Smooth muscle cell (in vitro differentiated cells): ENCODE measurements at regions not wholly inside any gene's neighbourhood (a gene's known extent, or its start where the extent isn't known, plus 50 kb on each side); places are given as distances from the start of the nearest gene placed in this dataset.

Source experiments
- DNase-seq: peaks from one replicate; lab custom pipeline; 2025; ENCODE audit not compliant: unreplicated experiment; lab: John Stamatoyannopoulos, UW
- H2AFZ ChIP-seq: fragments of 200-600 bp; sonication (generic); 2 replicates; pipeline ENCODE4 v1.6.0; 2016; ENCODE audit warnings: antibody characterized with exemption, low read depth, mild to moderate bottlenecking
- H3F3A ChIP-seq: fragments of 200-600 bp; sonication (generic); 2 replicates; pipeline ENCODE4 v1.6.0; 2017; ENCODE audit warnings: antibody characterized with exemption, low read depth
- H3K27ac ChIP-seq: fragments of 200-600 bp; sonication (generic); 2 replicates; pipeline ENCODE4 v1.5.1; 2016; ENCODE audit warnings: low read depth, mild to moderate bottlenecking
- H3K27me3 ChIP-seq: fragments of 200-600 bp; sonication (generic); 2 replicates; pipeline ENCODE4 v1.6.1; 2016; ENCODE audit warnings: low read depth, mild to moderate bottlenecking
- H3K36me3 ChIP-seq: fragments of 200-600 bp; sonication (generic); 2 replicates; pipeline ENCODE4 v1.5.1; 2016; ENCODE audit warnings: low read depth
- H3K4me1 ChIP-seq: fragments of 200-600 bp; sonication (generic); 2 replicates; pipeline ENCODE4 v1.5.1; 2016; ENCODE audit warnings: low read depth
- H3K4me2 ChIP-seq: fragments of 200-600 bp; sonication (generic); 2 replicates; pipeline ENCODE4 v1.6.0; 2016; ENCODE audit warnings: mild to moderate bottlenecking
- H3K4me3 ChIP-seq: fragments of 200-600 bp; sonication (generic); 2 replicates; pipeline ENCODE4 v1.5.1; 2016; ENCODE audit warnings: mild to moderate bottlenecking
- H3K79me2 ChIP-seq: fragments of 200-600 bp; sonication (generic); 2 replicates; pipeline ENCODE4 v1.6.0; 2016; ENCODE audit warnings: low read depth, mild to moderate bottlenecking
- H3K9ac ChIP-seq: fragments of 200-600 bp; sonication (generic); 2 replicates; pipeline ENCODE4 v1.6.0; 2016; ENCODE audit warnings: low read depth
- H3K9me3 ChIP-seq: fragments of 200-600 bp; sonication (generic); replicated peaks from 2 replicates; pipeline ENCODE4 v1.5.1; 2016; ENCODE audit warnings: low read depth
- H4K20me1 ChIP-seq: fragments of 200-600 bp; sonication (generic); 2 replicates; pipeline ENCODE4 v1.6.0; 2016; ENCODE audit warnings: low read depth
- CTCF ChIP-seq: fragments of 200-600 bp; sonication (generic); IDR thresholded peaks from 2 replicates; pipeline ENCODE4 v1.5.1; 2017; ENCODE audit warnings: borderline replicate concordance, mild to moderate bottlenecking, antibody characterized with exemption; ENCODE audit not compliant: insufficient read depth, poor library complexity, severe bottlenecking
- WGBS: methylation state at CpG from one replicate; pipeline ENCODE4 v1.1.7; 2016; ENCODE audit warnings: low lambda C conversion rate; 5-methylcytosine and 5-hydroxymethylcytosine counted together

GRCh38 chr2:215697003-215697402 is 261.1 kb upstream of the FN1 start:
- 94% methylated on average over 2 of the region's 2 CpGs for WGBS
- Histone ChIP-seq H3K4me2 (no peak overlapping the region), H2AFZ (no peak overlapping the region), H4K20me1 (no peaks in the 10 kb centered on the region), H3K79me2 (no peaks in the 10 kb centered on the region), H3K9me3 (peaks cover 4% of the 10 kb centered on the region), H3K9ac (no peak overlapping the region), H3F3A (peaks cover 41% of the 10 kb centered on the region), H3K27me3 (no peaks in the 10 kb centered on the region), H3K4me1 (peaks cover 25% of the 10 kb centered on the region), H3K27ac (peak overlapping the region; percentile 82), H3K36me3 (no peaks in the 10 kb centered on the region), H3K4me3 (no peak overlapping the region)
- DNase-seq = no peak
- TF ChIP-seq CTCF = no peak

- Histone ChIP-seq H3K9ac (peak overlapping the region; percentile 49), H4K20me1 (no peaks in the 10 kb centered on the region), H3K79me2 (no peaks in the 10 kb centered on the region), H3K27me3 (no peaks in the 10 kb centered on the region), H2AFZ (peak overlapping the region; percentile 61), H3K4me1 (peaks cover 25% of the 10 kb centered on the region), H3K9me3 (peaks cover 4% of the 10 kb centered on the region), H3K4me2 (peak overlapping the region; percentile 34), H3K4me3 (no peak overlapping the region), H3K27ac (peak overlapping the region; percentile 82), H3K36me3 (no peaks in the 10 kb centered on the region), H3F3A (peaks cover 46% of the 10 kb centered on the region)
- WGBS = 37% methylated on average over 4 of the region's 4 CpGs
- no peak for TF ChIP-seq CTCF
- DNase-seq = no peak
Observed at GRCh38 chr2:215695861-215696260, 260.0 kb upstream of the FN1 start.

- no peak for TF ChIP-seq CTCF
- Histone ChIP-seq H3K4me2 (peak overlapping the region; percentile 64), H3K27me3 (no peaks in the 10 kb centered on the region), H3K9ac (peak overlapping the region; percentile 10), H3K79me2 (no peaks in the 10 kb centered on the region), H4K20me1 (no peaks in the 10 kb centered on the region), H3K4me3 (no peak overlapping the region), H3K9me3 (peaks cover 4% of the 10 kb centered on the region), H3F3A (peaks cover 38% of the 10 kb centered on the region), H3K4me1 (peaks cover 10% of the 10 kb centered on the region), H3K36me3 (no peaks in the 10 kb centered on the region), H3K27ac (peak overlapping the region; percentile 82), H2AFZ (no peak overlapping the region)
- no peak for DNase-seq
- 97% methylated on average over 1 of the region's 1 CpG for WGBS
Observed at GRCh38 chr2:215693999-215694580, 258.2 kb upstream of the FN1 start.
